Panc1 (cell line): ENCODE measurements at regions not wholly inside any gene's neighbourhood (a gene's known extent, or its start where the extent isn't known, plus 50 kb on each side); places are given as distances from the start of the nearest gene placed in this dataset.
A peak's percentile ranks its signal among the peaks of the same experiment; 100 is the strongest.
"Not testable (repeated sequence)": the region's sequence is repeated elsewhere in the genome, so short reads cannot be mapped to it uniquely, and the experiment has no call there.

ENCODE experiments used
- ATAC-seq: fragments of 200-7000 bp; cut with Tn5 transposase; 2 replicates; pipeline ENCODE4 v1.9.1; 2020; ENCODE audit warnings: mild to moderate bottlenecking, moderate library complexity
- BruUV-seq: library from RNA; stranded (reverse); fragments of 400-500 nt; replicated peaks from 2 replicates; lab custom pipeline; 2021; lab: Mats Ljungman, UMichigan
- CTCF ChIA-PET: fragments of 300-600 bp; sonication (Branson Sonifier 250); formaldehyde crosslinking; loops from one replicate; lab custom pipeline; 2022; ENCODE audit warnings: antibody characterized with exemption; lab: Charles Lee
- POLR2A ChIA-PET: fragments of 300-600 bp; sonication (Branson Sonifier 250); formaldehyde crosslinking; loops from one replicate; lab custom pipeline; 2022; ENCODE audit warnings: antibody characterized with exemption; lab: Charles Lee
- DNase-seq: peaks from one replicate; pipeline ENCODE4 v3.0.0-alpha.2; 2010; ENCODE audit warnings: low read depth, low spot score
- H3K27ac ChIP-seq: 2 replicates; pipeline ENCODE4 v1.5.1; 2011; ENCODE audit warnings: mild to moderate bottlenecking, low read length, inconsistent platforms
- H3K27me3 ChIP-seq: fragments of 200-500 bp; sonication (Bioruptor generic); 2 replicates; pipeline ENCODE4 v1.6.0; 2014; ENCODE audit warnings: low read length, inconsistent platforms; ENCODE audit not compliant: control insufficient read depth, insufficient read depth
- H3K36me3 ChIP-seq: fragments of 200-500 bp; sonication (Bioruptor generic); 2 replicates; pipeline ENCODE4 v1.5.1; 2014; ENCODE audit warnings: inconsistent platforms, mild to moderate bottlenecking, low read length, moderate library complexity; ENCODE audit not compliant: control insufficient read depth, insufficient read depth
- H3K4me1 ChIP-seq: 2 replicates; pipeline ENCODE4 v1.5.1; 2011; ENCODE audit warnings: inconsistent platforms, mild to moderate bottlenecking, low read length, moderate library complexity; ENCODE audit not compliant: control insufficient read depth, insufficient read depth
- H3K4me3 ChIP-seq, 2 experiments: 2 replicates each; pipeline ENCODE4 v1.5.1; 2011 to 2012; ENCODE audit warnings: low read depth in 2 of 2, low read length in 2 of 2, mild to moderate bottlenecking in 2 of 2, inconsistent platforms in 1 of 2, moderate library complexity in 1 of 2
- H3K9me3 ChIP-seq: fragments of 200-500 bp; sonication (Bioruptor generic); 2 replicates; pipeline ENCODE4 v1.5.1; 2014; ENCODE audit warnings: low read depth, mild to moderate bottlenecking, inconsistent platforms, low read length, moderate library complexity; ENCODE audit not compliant: control insufficient read depth, insufficient read depth
- in situ Hi-C: cut with HindIII; loops from 2 replicates; pipeline ENCODE4 v1.10.0; 2016; ENCODE audit warnings: low sequenced_read_pairs, low pct_unique_long_range_greater_than_20kb
- intact Hi-C: fragments of 100-400 bp; cut with micrococcal nuclease; formaldehyde crosslinking; loops from one replicate; pipeline ENCODE4 v1.10.0; 2022; ENCODE audit not compliant: unreplicated experiment

GRCh38 chr2:87496036-87497006, 251.6 kb upstream of the PLGLB2 start:
- ATAC-seq = peak; percentile 86
- TSS peak; percentile 42 for BruUV-seq
- H3K36me3 ChIP-seq, POLR2A ChIA-PET, CTCF ChIA-PET, intact Hi-C loops, H3K27me3 ChIP-seq, H3K4me1 ChIP-seq, H3K9me3 ChIP-seq, DNase-seq, in situ Hi-C loops, H3K4me3 ChIP-seq, H3K27ac ChIP-seq: not testable (repeated sequence)

- in situ Hi-C loops, H3K4me1 ChIP-seq, BruUV-seq, H3K36me3 ChIP-seq, POLR2A ChIA-PET, H3K9me3 ChIP-seq, H3K27me3 ChIP-seq, DNase-seq, intact Hi-C loops, H3K4me3 ChIP-seq, H3K27ac ChIP-seq: not testable (repeated sequence)
- ATAC-seq = peak; percentile 28; the same call in 1 of the 2 replicates
- CTCF ChIA-PET = interaction anchor here (0.6 kb wide), 1 partner anchor 663 kb away, joined by 3 read pairs; no protein-coding TSS in a partner anchor
These were observed 250.8 kb upstream of the PLGLB2 start for GRCh38 chr2:87497135-87497534.

GRCh38 chr2:87497700-87498099, 250.2 kb upstream of the PLGLB2 start:
- BruUV-seq, H3K4me1 ChIP-seq, H3K36me3 ChIP-seq, H3K27me3 ChIP-seq, H3K4me3 ChIP-seq, CTCF ChIA-PET, POLR2A ChIA-PET, DNase-seq, in situ Hi-C loops, intact Hi-C loops, ATAC-seq, H3K9me3 ChIP-seq: not testable (repeated sequence)
- H3K27ac ChIP-seq = peak overlapping the region; percentile 73; the same call in 1 of the 2 replicates

- POLR2A ChIA-PET, DNase-seq: not testable (repeated sequence)
These were observed 249.6 kb upstream of the PLGLB2 start for GRCh38 chr2:87498169-87498853.

GRCh38 chr2:87498854-87499238, 249.0 kb upstream of the PLGLB2 start:
- H3K27me3 ChIP-seq, H3K4me1 ChIP-seq, H3K9me3 ChIP-seq, POLR2A ChIA-PET, ATAC-seq, H3K36me3 ChIP-seq, intact Hi-C loops, DNase-seq, BruUV-seq, in situ Hi-C loops, CTCF ChIA-PET: not testable (repeated sequence)
- H3K27ac ChIP-seq = peak overlapping the region; percentile 61
- 0 out of 4 replicates have a peak overlapping the region, but pooled peaks of 1 of the 2 experiments have one; percentile 20 for H3K4me3 ChIP-seq

More at GRCh38 chr2:87498169-87498853, 249.6 kb upstream of the PLGLB2 start:
- BruUV-seq, in situ Hi-C loops, CTCF ChIA-PET, H3K4me1 ChIP-seq, H3K27me3 ChIP-seq, H3K36me3 ChIP-seq, intact Hi-C loops, H3K9me3 ChIP-seq: not testable (repeated sequence)
- peak; percentile 15; the same call in 1 of the 2 replicates for ATAC-seq
- Histone ChIP-seq H3K27ac (peak overlapping the region; percentile 61), H3K4me3 (peak overlapping the region in 1 of 2 experiments; percentile 35; a peak in 2 of 4 replicates)

- peak; percentile 43; the same call in 1 of the 2 replicates for ATAC-seq
- H3K9me3 ChIP-seq, H3K36me3 ChIP-seq, CTCF ChIA-PET, DNase-seq, in situ Hi-C loops, H3K4me1 ChIP-seq, H3K27me3 ChIP-seq, intact Hi-C loops, POLR2A ChIA-PET: not testable (repeated sequence)
- Histone ChIP-seq H3K27ac (peak overlapping the region; percentile 77), H3K4me3 (peak overlapping the region in 1 of 2 experiments; percentile 30; a peak in 1 of 4 replicates)
- BruUV-seq = TSS peak; percentile 13
These were observed 248.0 kb upstream of the PLGLB2 start for GRCh38 chr2:87499860-87500259.

GRCh38 chr2:87500421-87500820, 247.5 kb upstream of the PLGLB2 start:
- DNase-seq, H3K9me3 ChIP-seq, BruUV-seq, POLR2A ChIA-PET, in situ Hi-C loops, H3K36me3 ChIP-seq, H3K4me1 ChIP-seq, CTCF ChIA-PET, H3K27me3 ChIP-seq, intact Hi-C loops: not testable (repeated sequence)
- peak overlapping the region; percentile 77 for H3K27ac ChIP-seq
- ATAC-seq = 0 out of 2 replicates have a peak, but pooled peaks have one; percentile 19
- H3K4me3 ChIP-seq = 0 out of 4 replicates have a peak overlapping the region, but pooled peaks of 1 of the 2 experiments have one; percentile 30
